AG09319 (cell line): ENCODE measurements at regions not wholly inside any gene's neighbourhood (a gene's known extent, or its start where the extent isn't known, plus 50 kb on each side); places are given as distances from the start of the nearest gene placed in this dataset.

Experiments used
- DNase-seq: peaks from one replicate; pipeline ENCODE4 v3.0.0-alpha.2; 2010; ENCODE audit warnings: low read depth; ENCODE audit errors: extremely low read depth
- TF ChIP-seq, protein P1 (sequence below): IDR thresholded peaks from 2 replicates; pipeline ENCODE4 v1.5.1; 2011; ENCODE audit warnings: low read depth, mild to moderate bottlenecking, inconsistent platforms, low read length, moderate library complexity

DNA sequence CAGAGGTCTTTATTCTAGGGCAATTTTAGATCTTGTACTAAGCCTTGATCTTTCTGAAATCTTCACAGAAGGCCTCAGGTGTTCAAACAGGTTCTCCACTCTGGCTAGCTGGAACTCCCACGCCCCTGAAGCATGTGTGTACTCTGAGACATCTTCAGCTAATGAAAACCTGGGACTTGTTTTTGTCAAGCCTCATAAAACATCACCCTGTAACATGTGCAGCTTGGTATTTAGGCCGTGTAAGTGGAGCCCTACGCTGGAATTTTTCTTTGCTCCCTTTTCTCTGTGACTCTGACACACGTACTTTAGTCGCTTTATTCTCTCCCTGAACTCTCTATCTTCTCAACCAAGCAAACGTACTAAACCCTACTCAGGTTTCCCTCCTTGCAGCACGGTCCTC lies 701.9 kb upstream of the ZP4 start:
- DNase-seq, result no peak
- TF ChIP-seq, protein P1, sequence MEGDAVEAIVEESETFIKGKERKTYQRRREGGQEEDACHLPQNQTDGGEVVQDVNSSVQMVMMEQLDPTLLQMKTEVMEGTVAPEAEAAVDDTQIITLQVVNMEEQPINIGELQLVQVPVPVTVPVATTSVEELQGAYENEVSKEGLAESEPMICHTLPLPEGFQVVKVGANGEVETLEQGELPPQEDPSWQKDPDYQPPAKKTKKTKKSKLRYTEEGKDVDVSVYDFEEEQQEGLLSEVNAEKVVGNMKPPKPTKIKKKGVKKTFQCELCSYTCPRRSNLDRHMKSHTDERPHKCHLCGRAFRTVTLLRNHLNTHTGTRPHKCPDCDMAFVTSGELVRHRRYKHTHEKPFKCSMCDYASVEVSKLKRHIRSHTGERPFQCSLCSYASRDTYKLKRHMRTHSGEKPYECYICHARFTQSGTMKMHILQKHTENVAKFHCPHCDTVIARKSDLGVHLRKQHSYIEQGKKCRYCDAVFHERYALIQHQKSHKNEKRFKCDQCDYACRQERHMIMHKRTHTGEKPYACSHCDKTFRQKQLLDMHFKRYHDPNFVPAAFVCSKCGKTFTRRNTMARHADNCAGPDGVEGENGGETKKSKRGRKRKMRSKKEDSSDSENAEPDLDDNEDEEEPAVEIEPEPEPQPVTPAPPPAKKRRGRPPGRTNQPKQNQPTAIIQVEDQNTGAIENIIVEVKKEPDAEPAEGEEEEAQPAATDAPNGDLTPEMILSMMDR, result no peak

DNA sequence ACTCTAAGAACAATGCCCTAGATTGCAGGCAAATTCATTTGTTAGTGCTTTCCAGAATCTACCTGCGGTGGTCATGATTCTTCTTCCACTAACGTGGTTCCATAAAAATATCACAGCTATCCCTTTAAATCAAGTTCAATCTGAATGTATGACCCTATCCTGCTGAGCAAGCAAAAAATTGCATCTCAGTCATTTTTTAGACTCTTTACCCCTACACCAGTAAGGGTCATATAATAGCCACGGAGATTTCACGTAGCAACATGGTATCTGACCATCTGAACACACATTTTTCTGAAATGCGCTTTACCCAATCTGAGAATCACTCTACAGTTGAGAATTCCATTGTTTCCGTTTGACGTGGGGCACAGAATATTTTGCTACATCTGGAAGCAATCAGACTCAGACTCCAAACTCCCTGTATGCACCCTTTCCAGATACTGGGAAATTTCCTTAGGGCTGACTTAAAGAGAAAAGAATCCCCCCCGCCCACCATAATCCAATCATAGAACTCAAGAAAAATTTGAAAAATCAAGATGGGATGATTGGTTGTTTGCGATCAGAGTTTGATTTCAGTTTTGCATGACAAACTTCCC lies 699.2 kb upstream of the ZP4 start:
- DNase-seq, result peak; percentile 28
- TF ChIP-seq, protein P1, result no peak

DNA sequence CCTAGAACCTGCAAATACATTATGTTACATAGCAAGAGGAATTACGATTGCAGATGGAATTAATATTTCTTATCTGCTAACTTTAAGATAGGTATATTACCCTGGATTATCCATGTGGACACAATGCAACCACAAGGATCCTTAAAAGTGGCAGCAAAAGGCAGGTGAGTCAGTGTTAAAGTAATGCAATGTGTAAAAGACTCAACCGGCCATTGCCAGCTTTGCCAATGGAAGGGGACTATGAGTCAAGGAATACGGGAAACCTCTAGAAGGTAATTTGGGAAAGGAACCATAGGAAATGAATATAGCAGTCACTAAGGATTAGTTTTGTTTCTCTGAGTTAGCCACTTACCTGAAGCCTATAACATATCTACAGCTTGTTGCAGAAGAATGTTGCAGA lies 692.1 kb upstream of the ZP4 start:
- no peak for DNase-seq

DNA sequence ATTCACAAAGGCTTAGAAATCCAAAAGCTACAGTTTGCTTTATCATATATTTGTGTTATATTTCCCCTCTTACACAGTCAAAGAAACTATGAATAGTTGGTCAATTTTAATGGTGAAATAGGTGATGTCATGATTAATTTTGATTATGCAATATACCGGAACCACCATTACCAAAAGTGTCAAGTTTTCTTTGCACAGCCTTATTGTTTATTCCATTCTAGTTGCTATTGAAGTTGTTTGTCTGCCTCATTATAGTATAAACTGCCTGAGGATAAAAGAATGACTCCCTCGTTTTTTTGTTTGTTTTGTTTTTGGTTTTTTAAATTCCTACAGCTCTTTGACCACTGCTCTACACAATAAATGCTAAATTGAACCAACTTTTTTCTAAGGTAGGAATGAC lies 690.6 kb upstream of the ZP4 start:
- DNase-seq, result no peak
- TF ChIP-seq, protein P1, result no peak

More for the DNA sequence above, 692.1 kb upstream of the ZP4 start:
- TF ChIP-seq, protein P1, result no peak

DNA sequence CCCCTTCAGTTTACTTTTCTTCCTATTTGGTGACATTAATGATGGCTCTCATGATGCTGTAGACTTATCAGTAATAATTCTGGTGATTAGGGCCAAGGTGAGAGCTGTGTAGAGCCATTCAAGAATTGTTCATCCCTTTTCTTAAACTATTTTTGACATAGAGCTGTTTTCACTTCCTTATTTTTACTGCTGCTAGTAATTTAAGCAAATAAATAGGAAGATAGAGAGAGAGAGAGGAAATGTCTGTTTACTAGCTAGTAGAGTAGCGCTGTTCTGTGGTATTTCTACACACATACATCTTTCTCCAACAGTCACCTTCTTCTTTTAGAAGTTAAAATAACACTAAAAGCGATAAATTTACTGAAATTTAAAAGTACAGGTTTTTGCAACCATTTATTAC lies 678.0 kb upstream of the ZP4 start:
- no peak for DNase-seq

DNA sequence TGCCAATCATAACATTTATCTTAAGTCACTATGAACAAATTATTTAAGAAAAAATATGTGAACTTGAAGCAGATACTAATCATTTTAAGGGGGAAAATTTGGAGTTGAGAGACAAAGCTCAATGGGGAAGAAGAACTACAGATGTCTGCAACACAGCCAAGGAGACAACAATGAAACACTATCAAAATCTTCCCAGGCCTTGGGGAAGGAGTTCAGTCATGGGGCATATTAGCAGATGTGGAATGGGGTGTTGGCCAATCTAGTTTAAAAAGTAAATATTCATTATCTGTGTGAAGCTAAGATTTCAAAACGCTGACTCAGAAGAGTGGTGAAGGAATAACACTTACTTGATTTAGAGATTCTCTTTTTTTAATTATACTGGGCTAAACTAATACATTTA lies 671.6 kb upstream of the ZP4 start:
- TF ChIP-seq, protein P1, result no peak
- no peak for DNase-seq

More for the DNA sequence above, 678.0 kb upstream of the ZP4 start:
- TF ChIP-seq, protein P1, result no peak

DNA sequence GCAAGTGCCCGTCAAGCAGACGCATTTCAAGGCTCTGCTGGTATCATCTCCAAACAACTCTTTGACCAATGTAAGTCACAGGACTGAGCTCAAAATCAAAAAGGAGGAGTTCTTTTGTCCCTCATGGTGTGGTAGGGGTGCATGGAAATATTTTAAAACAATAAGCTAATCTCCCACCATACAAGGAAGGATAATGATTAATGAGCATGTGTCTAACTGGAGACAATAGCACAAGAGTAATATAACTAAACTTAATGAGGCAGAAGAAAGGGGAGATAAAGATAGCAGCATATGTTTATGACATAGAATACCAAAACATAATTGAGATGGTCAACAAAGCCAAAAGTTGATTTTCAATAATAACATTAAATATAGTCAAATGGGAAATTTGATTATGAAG lies 668.0 kb upstream of the ZP4 start:
- no peak for DNase-seq
- TF ChIP-seq, protein P1, result no peak
